ENCODE measurements at regions not wholly inside any gene's neighbourhood (a gene's known extent, or its start where the extent isn't known, plus 50 kb on each side); places are given as distances from the start of the nearest gene placed in this dataset.
"Not testable (repeated sequence)": the region's sequence is repeated elsewhere in the genome, so short reads cannot be mapped to it uniquely, and the experiment has no call there.

DNA sequence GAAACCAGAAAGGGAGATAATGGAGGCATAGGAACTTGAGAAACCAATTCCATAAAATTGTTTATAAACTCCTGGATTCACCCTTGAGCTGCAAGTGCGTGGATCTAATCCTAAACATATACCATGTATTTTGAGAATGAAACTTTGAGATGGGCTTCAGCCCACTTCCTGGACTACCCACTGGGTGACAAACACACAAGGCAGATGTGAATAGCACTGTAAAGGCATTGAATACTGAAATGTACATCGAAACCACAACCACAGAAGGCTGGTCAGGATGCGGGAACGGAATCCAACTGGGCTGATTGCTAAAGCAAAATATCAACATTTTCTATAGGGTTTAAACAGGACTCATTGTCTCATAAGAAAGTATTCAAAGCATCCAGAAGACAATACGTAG lies 228.5 kb upstream of the ZEB2 start:
- H3K9me3 ChIP-seq = peaks cover 11% of the 10 kb centered on the region
- H3K4me1 ChIP-seq = no peaks in the 10 kb centered on the region
- no peak for ATAC-seq
- no peak for DNase-seq
- TF ChIP-seq, protein P1, sequence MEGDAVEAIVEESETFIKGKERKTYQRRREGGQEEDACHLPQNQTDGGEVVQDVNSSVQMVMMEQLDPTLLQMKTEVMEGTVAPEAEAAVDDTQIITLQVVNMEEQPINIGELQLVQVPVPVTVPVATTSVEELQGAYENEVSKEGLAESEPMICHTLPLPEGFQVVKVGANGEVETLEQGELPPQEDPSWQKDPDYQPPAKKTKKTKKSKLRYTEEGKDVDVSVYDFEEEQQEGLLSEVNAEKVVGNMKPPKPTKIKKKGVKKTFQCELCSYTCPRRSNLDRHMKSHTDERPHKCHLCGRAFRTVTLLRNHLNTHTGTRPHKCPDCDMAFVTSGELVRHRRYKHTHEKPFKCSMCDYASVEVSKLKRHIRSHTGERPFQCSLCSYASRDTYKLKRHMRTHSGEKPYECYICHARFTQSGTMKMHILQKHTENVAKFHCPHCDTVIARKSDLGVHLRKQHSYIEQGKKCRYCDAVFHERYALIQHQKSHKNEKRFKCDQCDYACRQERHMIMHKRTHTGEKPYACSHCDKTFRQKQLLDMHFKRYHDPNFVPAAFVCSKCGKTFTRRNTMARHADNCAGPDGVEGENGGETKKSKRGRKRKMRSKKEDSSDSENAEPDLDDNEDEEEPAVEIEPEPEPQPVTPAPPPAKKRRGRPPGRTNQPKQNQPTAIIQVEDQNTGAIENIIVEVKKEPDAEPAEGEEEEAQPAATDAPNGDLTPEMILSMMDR (IDR thresholded peaks at IDR 0.05) = no peak
- intact Hi-C loops (cut with DNase I) = no loop called here
- no peaks in the 10 kb centered on the region for H3K36me3 ChIP-seq (ENCODE audit: insufficient read depth in 1 of 2, low read depth in 1 of 2)
- WGBS, 3 donors = 76 to 97% (median 79%) methylated on average over 5 of the region's 5 CpGs
- H3K27me3 ChIP-seq (ENCODE audit: insufficient read depth in 3 of 3, low read length in 2 of 3) = no peaks in the 10 kb centered on the region
- H3K4me3 ChIP-seq = no peak overlapping the region
- no peak overlapping the region for H3K27ac ChIP-seq

DNA sequence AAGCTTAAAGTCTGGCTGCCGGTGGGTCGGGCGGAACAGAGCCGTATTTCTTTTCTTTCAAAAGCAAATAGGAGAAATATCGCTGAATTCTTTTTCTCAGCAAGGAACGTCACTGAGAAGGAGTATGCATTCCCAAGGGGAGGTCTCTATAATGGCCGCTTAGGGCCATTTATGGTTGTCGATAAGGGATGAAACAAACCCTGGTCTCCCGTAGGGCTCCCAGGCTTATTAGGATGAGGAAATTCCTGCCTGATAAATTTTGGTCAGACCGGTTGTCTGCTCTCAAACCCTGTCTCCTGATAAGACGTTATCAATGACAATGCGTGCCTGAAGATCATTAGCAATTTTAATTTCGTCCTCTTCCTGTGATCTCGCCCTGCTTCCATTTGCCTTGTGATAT lies 227.7 kb upstream of the ZEB2 start:
- TF ChIP-seq, protein P1 (IDR thresholded peaks at IDR 0.05) = no peak
- Histone ChIP-seq H3K36me3 (ENCODE audit: insufficient read depth in 1 of 2, low read depth in 1 of 2) (no peaks in the 10 kb centered on the region), H3K27me3 (ENCODE audit: insufficient read depth in 3 of 3, low read length in 2 of 3) (no peaks in the 10 kb centered on the region), H3K4me1 (no peaks in the 10 kb centered on the region), H3K4me3 (no peak overlapping the region), H3K9me3 (peaks cover 11% of the 10 kb centered on the region), H3K27ac (no peak overlapping the region)
- ATAC-seq (no peak), DNase-seq (no peak)
- intact Hi-C loops (cut with DNase I) = no loop called here
- 86 to 93% (median 89%) methylated on average over 14 of the region's 14 CpGs for WGBS, 3 donors

DNA sequence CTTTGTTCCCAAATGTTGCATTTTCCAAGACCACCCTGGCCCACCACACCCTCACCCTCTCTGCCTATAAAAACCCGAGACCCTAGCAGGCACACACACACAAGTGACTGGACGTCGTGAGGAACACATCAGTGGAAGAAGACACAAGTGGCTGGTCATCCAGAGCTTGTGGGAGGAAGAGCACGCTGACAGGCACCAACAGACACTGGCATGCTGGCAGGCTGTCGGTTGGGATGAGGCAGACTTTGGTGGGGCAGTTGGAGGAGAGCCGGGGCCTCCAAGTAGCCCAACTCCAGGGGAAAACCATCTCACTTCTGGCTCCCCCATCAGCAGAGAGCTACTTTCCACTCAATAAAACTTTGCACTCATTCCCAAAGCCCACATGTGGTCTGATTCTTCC lies 225.5 kb upstream of the ZEB2 start:
- 91 to 94% (median 93%) methylated on average over 6 of the region's 6 CpGs for WGBS, 3 donors
- H3K27ac ChIP-seq = no peak overlapping the region
- DNase-seq (no peak), ATAC-seq (no peak)
- intact Hi-C loops (cut with DNase I) = no loop called here
- H3K36me3 ChIP-seq (ENCODE audit: insufficient read depth in 1 of 2, low read depth in 1 of 2) = no peaks in the 10 kb centered on the region
- no peak overlapping the region for H3K4me3 ChIP-seq
- H3K27me3 ChIP-seq (ENCODE audit: insufficient read depth in 3 of 3, low read length in 2 of 3) = no peaks in the 10 kb centered on the region
- no peaks in the 10 kb centered on the region for H3K4me1 ChIP-seq
- peaks cover 11% of the 10 kb centered on the region for H3K9me3 ChIP-seq
- TF ChIP-seq, protein P1 (IDR thresholded peaks at IDR 0.05) = no peak

DNA sequence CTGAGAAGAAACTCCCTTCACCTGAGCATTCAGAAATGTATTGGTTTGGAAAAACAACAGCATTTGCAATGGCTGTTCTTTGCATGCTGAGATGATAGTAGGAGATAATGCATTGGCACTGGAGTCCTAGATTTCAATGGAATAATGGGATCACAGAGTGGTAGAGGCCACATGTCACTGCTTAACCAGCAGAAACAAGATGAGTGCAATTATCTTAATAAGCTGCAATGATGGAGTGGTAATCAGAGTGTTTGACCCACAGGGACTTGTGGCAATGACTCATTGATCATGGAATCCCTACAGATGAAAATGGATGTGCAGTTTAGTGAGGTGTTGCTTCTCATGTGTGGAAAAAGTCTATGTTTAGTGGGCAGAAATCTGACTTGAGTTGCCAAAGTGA lies 218.8 kb upstream of the ZEB2 start:
- H3K27ac ChIP-seq = no peak overlapping the region
- no peak overlapping the region for H3K4me3 ChIP-seq
- H3K27me3 ChIP-seq (ENCODE audit: insufficient read depth in 3 of 3, low read length in 2 of 3) = no peaks in the 10 kb centered on the region
- no peak for ATAC-seq
- no peak for DNase-seq
- intact Hi-C loops (cut with DNase I) = no loop called here
- no peaks in the 10 kb centered on the region for H3K9me3 ChIP-seq
- H3K36me3 ChIP-seq (ENCODE audit: insufficient read depth in 1 of 2, low read depth in 1 of 2) = no peaks in the 10 kb centered on the region
- no peaks in the 10 kb centered on the region for H3K4me1 ChIP-seq
- TF ChIP-seq, protein P1 (IDR thresholded peaks at IDR 0.05) = no peak

DNA sequence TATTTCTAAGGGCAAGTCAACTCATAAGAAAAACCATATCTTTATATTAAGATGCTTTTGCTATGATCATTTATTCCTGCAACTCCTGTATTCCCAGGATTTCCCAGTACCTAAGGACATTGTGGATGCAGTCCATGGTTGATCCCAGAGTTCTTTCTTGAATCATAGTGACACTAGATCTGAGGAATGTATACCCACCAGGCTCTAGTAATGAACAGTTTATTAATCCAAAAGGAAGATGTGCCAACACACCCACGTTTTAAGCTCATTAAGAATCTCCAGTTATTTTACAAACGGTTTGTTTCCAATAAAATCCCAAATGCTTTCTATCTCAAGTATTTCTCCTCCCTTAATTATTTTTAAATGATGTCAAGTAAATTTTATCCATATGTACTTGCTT lies 210.8 kb upstream of the ZEB2 start:
- no peaks in the 10 kb centered on the region for H3K9me3 ChIP-seq
- H3K4me3 ChIP-seq = no peak overlapping the region
- no peak overlapping the region for H3K27ac ChIP-seq
- no peaks in the 10 kb centered on the region for H3K4me1 ChIP-seq
- intact Hi-C loops (cut with DNase I) = no loop called here
- WGBS, 3 donors = 23 to 35% (median 34%) methylated on average over 2 of the region's 2 CpGs
- no peak for ATAC-seq
- H3K27me3 ChIP-seq (ENCODE audit: insufficient read depth in 3 of 3, low read length in 2 of 3) = no peaks in the 10 kb centered on the region
- no peak for DNase-seq
- no peaks in the 10 kb centered on the region for H3K36me3 ChIP-seq (ENCODE audit: insufficient read depth in 1 of 2, low read depth in 1 of 2)
- TF ChIP-seq, protein P1 (IDR thresholded peaks at IDR 0.05) = no peak

DNA sequence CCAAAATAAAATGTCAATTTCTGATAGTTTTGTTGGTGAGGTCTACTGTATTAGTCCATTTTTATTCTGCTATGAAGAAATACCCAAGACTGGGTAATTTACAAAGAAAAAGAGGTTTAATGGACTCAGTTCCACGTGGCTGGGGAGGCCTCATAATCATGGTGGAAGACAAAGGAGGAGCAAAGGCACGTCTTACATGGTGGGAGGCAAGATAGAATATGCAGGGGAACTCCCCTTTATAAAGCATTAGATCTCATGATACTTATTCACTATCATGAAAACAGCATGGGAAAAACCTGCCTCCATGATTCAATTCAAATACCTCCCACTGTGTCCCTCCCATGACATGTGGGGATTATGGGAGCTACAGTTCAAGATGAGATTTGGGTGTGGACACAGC lies 204.5 kb upstream of the ZEB2 start:
- H3K27ac ChIP-seq; intact Hi-C loops (cut with DNase I); H3K9me3 ChIP-seq; DNase-seq; ATAC-seq; H3K27me3 ChIP-seq (ENCODE audit: insufficient read depth in 3 of 3, low read length in 2 of 3); H3K4me1 ChIP-seq; H3K36me3 ChIP-seq (ENCODE audit: insufficient read depth in 1 of 2, low read depth in 1 of 2); H3K4me3 ChIP-seq: not testable (repeated sequence)
- WGBS, 3 donors = 72 to 78% (median 77%) methylated on average over 2 of the region's 2 CpGs

Data from psoas muscle (tissue), 7 donors.